ENCODE measurements at regions not wholly inside any gene's neighbourhood (a gene's known extent, or its start where the extent isn't known, plus 50 kb on each side); places are given as distances from the start of the nearest gene placed in this dataset.

- intact Hi-C loops (cut with DNase I), result no loop called here
- no peak for DNase-seq (ENCODE audit: extremely low spot score in 2 of 2)
- no peak overlapping the region for H3K27ac ChIP-seq
- TF ChIP-seq POLR2AphosphoS5 (IDR thresholded peaks at IDR 0.05; ENCODE audit: insufficient read depth in 1 of 2, low read depth in 1 of 2) (no peak), POLR2A (IDR thresholded peaks at IDR 0.05) (no peak), CTCF (IDR thresholded peaks at IDR 0.05) (no peak)
- no peaks in the 10 kb centered on the region for H3K36me3 ChIP-seq
- H3K27me3 ChIP-seq, result no peaks in the 10 kb centered on the region
- H3K9me3 ChIP-seq, result no peaks in the 10 kb centered on the region
- no peaks in the 10 kb centered on the region for H3K4me1 ChIP-seq
- no peak overlapping the region for H3K4me3 ChIP-seq
Observed at GRCh38 chr7:113825832-113826231, 93.0 kb downstream of the PPP1R3A start.

- H3K4me3 ChIP-seq, result no peak overlapping the region
- no peaks in the 10 kb centered on the region for H3K9me3 ChIP-seq
- no peak overlapping the region for H3K27ac ChIP-seq
- no peaks in the 10 kb centered on the region for H3K27me3 ChIP-seq
- DNase-seq (ENCODE audit: extremely low spot score in 2 of 2), result no peak
- H3K36me3 ChIP-seq, result no peaks in the 10 kb centered on the region
- H3K4me1 ChIP-seq, result no peaks in the 10 kb centered on the region
- intact Hi-C loops (cut with DNase I), result no loop called here
- TF ChIP-seq CTCF (IDR thresholded peaks at IDR 0.05) (no peak), POLR2AphosphoS5 (IDR thresholded peaks at IDR 0.05; ENCODE audit: insufficient read depth in 1 of 2, low read depth in 1 of 2) (peak in 1 of 2 donors; percentile 26)
Observed at GRCh38 chr7:113824117-113824823, 94.5 kb downstream of the PPP1R3A start.

GRCh38 chr7:113819474-113819873 lies 99.3 kb downstream of the PPP1R3A start:
- intact Hi-C loops (cut with DNase I), result no loop called here
- Histone ChIP-seq H3K4me3 (no peak overlapping the region), H3K27me3 (no peaks in the 10 kb centered on the region), H3K27ac (no peak overlapping the region), H3K9me3 (no peaks in the 10 kb centered on the region), H3K36me3 (no peaks in the 10 kb centered on the region), H3K4me1 (no peaks in the 10 kb centered on the region)
- no peak for DNase-seq (ENCODE audit: extremely low spot score in 2 of 2)
- TF ChIP-seq CTCF (IDR thresholded peaks at IDR 0.05), result no peak
- TF ChIP-seq POLR2AphosphoS5 (IDR thresholded peaks at IDR 0.05; ENCODE audit: insufficient read depth in 1 of 2, low read depth in 1 of 2), result no peak
- no peak for TF ChIP-seq POLR2A (IDR thresholded peaks at IDR 0.05)

- H3K27me3 ChIP-seq, result no peaks in the 10 kb centered on the region
- no peaks in the 10 kb centered on the region for H3K4me1 ChIP-seq
- intact Hi-C loops (cut with DNase I), result no loop called here
- no peak for DNase-seq (ENCODE audit: extremely low spot score in 2 of 2)
- H3K36me3 ChIP-seq, result no peaks in the 10 kb centered on the region
- no peak for TF ChIP-seq CTCF (IDR thresholded peaks at IDR 0.05)
- TF ChIP-seq POLR2A (IDR thresholded peaks at IDR 0.05), result no peak
- TF ChIP-seq POLR2AphosphoS5 (IDR thresholded peaks at IDR 0.05; ENCODE audit: insufficient read depth in 1 of 2, low read depth in 1 of 2), result no peak
- H3K4me3 ChIP-seq, result no peak overlapping the region
- no peaks in the 10 kb centered on the region for H3K9me3 ChIP-seq
- no peak overlapping the region for H3K27ac ChIP-seq
Observed at GRCh38 chr7:113816639-113817038, 102.2 kb downstream of the PPP1R3A start.

GRCh38 chr7:113813471-113813870 lies 105.3 kb downstream of the PPP1R3A start:
- H3K4me1 ChIP-seq, result no peaks in the 10 kb centered on the region
- TF ChIP-seq CTCF (IDR thresholded peaks at IDR 0.05) (no peak), POLR2A (IDR thresholded peaks at IDR 0.05) (no peak), POLR2AphosphoS5 (IDR thresholded peaks at IDR 0.05; ENCODE audit: insufficient read depth in 1 of 2, low read depth in 1 of 2) (no peak)
- DNase-seq (ENCODE audit: extremely low spot score in 2 of 2), result no peak
- H3K27me3 ChIP-seq, result no peaks in the 10 kb centered on the region
- H3K9me3 ChIP-seq, result no peaks in the 10 kb centered on the region
- no peak overlapping the region for H3K4me3 ChIP-seq
- no peaks in the 10 kb centered on the region for H3K36me3 ChIP-seq
- intact Hi-C loops (cut with DNase I), result no loop called here
- H3K27ac ChIP-seq, result no peak overlapping the region
